Left colon (tissue), 2 donors: ENCODE measurements at regions not wholly inside any gene's neighbourhood (a gene's known extent, or its start where the extent isn't known, plus 50 kb on each side); places are given as distances from the start of the nearest gene placed in this dataset.
"Not testable (repeated sequence)": the region's sequence is repeated elsewhere in the genome, so short reads cannot be mapped to it uniquely, and the experiment has no call there.

Source experiments
- ATAC-seq: fragments of 200-7000 bp; cut with Tn5 transposase; one replicate; pipeline ENCODE4 v1.9.1; 2020; ENCODE audit warnings: mild to moderate bottlenecking, moderate library complexity
- DNase-seq, 2 donors: peaks; one replicate each; pipeline ENCODE4 v3.0.0-alpha.2; 2020
- intact Hi-C, 2 donors: fragments of 100-400 bp; cut with DNase I in 1 of 2; cut with micrococcal nuclease in 1 of 2; formaldehyde crosslinking; loops; one replicate each; pipeline versions ENCODE4 v1.11.2 to v1.14.0; 2022; cut with DNase I, micrococcal nuclease
- donor health status: DM: no; HTN: no; CAD: no.
- donor health status: DM: yes; HTN: yes; CAD: no.

- intact Hi-C loops, result no loop called here
- DNase-seq (no peak), ATAC-seq (no peak)
These were observed 53.6 kb upstream of the SLC1A3 start for GRCh38 chr5:36552651-36553393.

- ATAC-seq, intact Hi-C loops, DNase-seq: not testable (repeated sequence)
These were observed 51.4 kb upstream of the SLC1A3 start for GRCh38 chr5:36555035-36555434.
